SU-DHL-6 (cell line): ENCODE measurements at regions not wholly inside any gene's neighbourhood (a gene's known extent, or its start where the extent isn't known, plus 50 kb on each side); places are given as distances from the start of the nearest gene placed in this dataset.

Source experiments
- H2AFZ ChIP-seq: fragments of 200-600 bp; sonication (generic); 2 replicates; pipeline ENCODE4 v1.6.1; 2014; ENCODE audit warnings: low read depth, mild to moderate bottlenecking, moderate library complexity, mixed read lengths, antibody characterized with exemption, low read length; ENCODE audit not compliant: severe bottlenecking
- H3F3A ChIP-seq: fragments of 200-600 bp; shearing (Covaris generic); 2 replicates; pipeline ENCODE4 v1.6.0; 2016; ENCODE audit warnings: antibody characterized with exemption, mild to moderate bottlenecking; ENCODE audit not compliant: insufficient read depth
- H3K27ac ChIP-seq: fragments of 200-600 bp; sonication (generic); 2 replicates; pipeline ENCODE4 v1.5.1; 2016; ENCODE audit warnings: low read depth, mild to moderate bottlenecking, low read length, moderate library complexity, mixed read lengths
- H3K27me3 ChIP-seq: fragments of 200-600 bp; sonication (generic), shearing (Covaris generic); 2 replicates; pipeline ENCODE4 v1.6.0; 2014; ENCODE audit warnings: mild to moderate bottlenecking, low read length
- H3K36me3 ChIP-seq: fragments of 200-600 bp; sonication (generic); 2 replicates; pipeline ENCODE4 v1.6.1; 2014; ENCODE audit warnings: mild to moderate bottlenecking, low read length, mixed read lengths
- H3K4me2 ChIP-seq: fragments of 300-600, 200-600 bp; shearing (Covaris generic), sonication (generic); 2 replicates; pipeline ENCODE4 v1.6.0; 2014; ENCODE audit warnings: low read length, low read depth, mild to moderate bottlenecking; ENCODE audit not compliant: poor library complexity, severe bottlenecking
- H3K4me3 ChIP-seq: fragments of 200-600 bp; sonication (generic); 2 replicates; pipeline ENCODE4 v1.5.1; 2014; ENCODE audit warnings: antibody characterized with exemption, low read length, mild to moderate bottlenecking, mixed read lengths; ENCODE audit not compliant: insufficient read depth, poor library complexity, severe bottlenecking
- H3K79me2 ChIP-seq: fragments of 200-600 bp; sonication (generic); 2 replicates; pipeline ENCODE4 v1.6.1; 2014; ENCODE audit warnings: mild to moderate bottlenecking, low read length, moderate library complexity; ENCODE audit not compliant: insufficient read depth
- H3K9ac ChIP-seq: fragments of 200-600 bp; sonication (generic); 2 replicates; pipeline ENCODE4 v1.7.0; 2014; ENCODE audit warnings: mild to moderate bottlenecking, low read length
- H3K9me2 ChIP-seq: fragments of 200-600 bp; sonication (generic); replicated peaks from 2 replicates; pipeline ENCODE4 v1.6.1; 2014; ENCODE audit warnings: low read length; ENCODE audit not compliant: insufficient read depth
- H3K9me3 ChIP-seq: fragments of 200-600 bp; sonication (generic); 2 replicates; pipeline ENCODE4 v1.6.1; 2014; ENCODE audit warnings: low read length, mixed read lengths; ENCODE audit not compliant: insufficient read depth
- H4K20me1 ChIP-seq: fragments of 200-600 bp; sonication (generic); 2 replicates; pipeline ENCODE4 v1.6.1; 2014; ENCODE audit warnings: low read depth, mild to moderate bottlenecking, antibody characterized with exemption, low read length, moderate library complexity, mixed read lengths
- CTCF ChIP-seq: fragments of 200-600 bp; sonication (generic); IDR thresholded peaks from one replicate; pipeline ENCODE4 v1.5.1; 2017; ENCODE audit warnings: antibody characterized with exemption, mild to moderate bottlenecking, low read length, moderate library complexity; ENCODE audit not compliant: insufficient read depth, poor library complexity, severe bottlenecking
- EZH2phosphoT487 ChIP-seq: fragments of 200-600 bp; sonication (generic), shearing (Covaris generic); conservative IDR thresholded peaks from 2 replicates; pipeline ENCODE4 v1.6.1; 2018; ENCODE audit warnings: mild to moderate bottlenecking, antibody characterized with exemption, low read length, moderate library complexity, mixed read lengths

GRCh38 chr21:19557046-19557445 is 1153.5 kb upstream of the TMPRSS15 start:
- Histone ChIP-seq H3K4me3 (no peak overlapping the region), H3K9ac (no peak overlapping the region), H3K4me2 (peak overlapping the region; percentile 25), H4K20me1 (no peaks in the 10 kb centered on the region), H2AFZ (peak overlapping the region; percentile 74), H3K9me2 (no peaks in the 10 kb centered on the region), H3K27me3 (no peaks in the 10 kb centered on the region), H3F3A (no peaks in the 10 kb centered on the region), H3K36me3 (no peaks in the 10 kb centered on the region), H3K27ac (no peak overlapping the region), H3K79me2 (no peaks in the 10 kb centered on the region), H3K9me3 (no peaks in the 10 kb centered on the region)
- TF ChIP-seq CTCF (no peak), EZH2phosphoT487 (no peak)

- no peaks in the 10 kb centered on the region for H3K9me2 ChIP-seq
Measured at GRCh38 chr21:19557488-19557887, 1153.9 kb upstream of the TMPRSS15 start.

GRCh38 chr21:19565587-19565986 is 1162.0 kb upstream of the TMPRSS15 start:
- no peak overlapping the region for H3K4me3 ChIP-seq
- H3K36me3 ChIP-seq, result no peaks in the 10 kb centered on the region
- no peaks in the 10 kb centered on the region for H4K20me1 ChIP-seq
- no peak overlapping the region for H3K4me2 ChIP-seq
- TF ChIP-seq CTCF (no peak), EZH2phosphoT487 (no peak)
- H3K79me2 ChIP-seq, result no peaks in the 10 kb centered on the region
- H3K9me3 ChIP-seq, result no peaks in the 10 kb centered on the region
- no peak overlapping the region for H3K27ac ChIP-seq
- H2AFZ ChIP-seq, result no peak overlapping the region
- H3K27me3 ChIP-seq, result no peaks in the 10 kb centered on the region
- no peaks in the 10 kb centered on the region for H3K9me2 ChIP-seq
- no peaks in the 10 kb centered on the region for H3F3A ChIP-seq
- H3K9ac ChIP-seq, result no peak overlapping the region

More at GRCh38 chr21:19557488-19557887, 1153.9 kb upstream of the TMPRSS15 start:
- Histone ChIP-seq H3K4me3 (no peak overlapping the region), H3K36me3 (no peaks in the 10 kb centered on the region), H3K9ac (no peak overlapping the region), H3K79me2 (no peaks in the 10 kb centered on the region), H4K20me1 (no peaks in the 10 kb centered on the region), H3K4me2 (peak overlapping the region; percentile 25), H3F3A (no peaks in the 10 kb centered on the region), H2AFZ (peak overlapping the region; percentile 74), H3K27ac (no peak overlapping the region), H3K27me3 (no peaks in the 10 kb centered on the region), H3K9me3 (no peaks in the 10 kb centered on the region)
- TF ChIP-seq CTCF, result no peak
- no peak for TF ChIP-seq EZH2phosphoT487
